Naive thymus-derived CD8-positive, alpha-beta T cell (primary cell): ENCODE measurements at regions not wholly inside any gene's neighbourhood (a gene's known extent, or its start where the extent isn't known, plus 50 kb on each side); places are given as distances from the start of the nearest gene placed in this dataset.

Source experiments
- ATAC-seq, 2 donors: fragments of 150-1000 bp; cut with Tn5 transposase in 1 of 2; sonication (Bioruptor Pico), chemical (Tn5 transposase) in 1 of 2; 1 replicate in 1 of 2; 2 replicates in 1 of 2; pipeline ENCODE4 v1.10.0; 2021; ENCODE audit warnings: mild to moderate bottlenecking in 2 of 2, moderate library complexity in 2 of 2
- POLR2A ChIA-PET: fragments of 350-600 bp; sonication (Branson Sonifier 250); formaldehyde crosslinking; loops from one replicate; lab custom pipeline; 2021; ENCODE audit warnings: antibody characterized with exemption; lab: Charles Lee
- DNase-seq, 10 donors: peaks; one replicate each; pipeline versions ENCODE4 v3.0.0 to v3.0.0-alpha.2; 2020 to 2022
- H3K27ac Mint-ChIP-seq, 10 donors: one replicate each; pipeline ENCODE4 v1.8.0; 2020 to 2022; ENCODE audit warnings: mild to moderate bottlenecking in 10 of 10, mixed read lengths in 10 of 10, moderate library complexity in 4 of 10, inconsistent platforms in 1 of 10
- H3K27me3 Mint-ChIP-seq, 5 donors: one replicate each; pipeline ENCODE4 v1.8.0; 2021 to 2022; ENCODE audit warnings: mixed read lengths in 5 of 5
- H3K36me3 Mint-ChIP-seq, 3 donors: one replicate each; pipeline ENCODE4 v1.8.0; 2020 to 2022; ENCODE audit warnings: mixed read lengths in 3 of 3, mild to moderate bottlenecking in 2 of 3, inconsistent platforms in 1 of 3
- H3K4me1 Mint-ChIP-seq, 4 donors: one replicate each; pipeline ENCODE4 v1.8.0; 2021 to 2022; ENCODE audit warnings: mixed read lengths in 4 of 4
- H3K4me3 Mint-ChIP-seq, 10 donors: one replicate each; pipeline ENCODE4 v1.8.0; 2020 to 2022; ENCODE audit warnings: mild to moderate bottlenecking in 10 of 10, mixed read lengths in 10 of 10, moderate library complexity in 6 of 10, inconsistent platforms in 1 of 10
- H3K9me3 Mint-ChIP-seq, 9 donors: one replicate each; pipeline ENCODE4 v1.8.0; 2020 to 2022; ENCODE audit warnings: mixed read lengths in 9 of 9, mild to moderate bottlenecking in 3 of 9, inconsistent platforms in 1 of 9, moderate library complexity in 1 of 9

GRCh38 chr6:48057601-48058000 is 53.4 kb downstream of the PTCHD4 start:
- Mint-ChIP-seq H3K27ac (no peak overlapping the region), H3K36me3 (no peaks in the 10 kb centered on the region), H3K4me3 (no peak overlapping the region), H3K9me3 (peaks cover 0 to 15% (median 0%) of the 10 kb centered on the region in 9 donors), H3K4me1 (no peaks in the 10 kb centered on the region), H3K27me3 (peaks cover 0 to 7% (median 0%) of the 10 kb centered on the region in 5 donors)
- DNase-seq (no peak), ATAC-seq (no peak)
- POLR2A ChIA-PET, result no interaction called here

- Mint-ChIP-seq H3K4me1 (no peaks in the 10 kb centered on the region), H3K4me3 (no peak overlapping the region), H3K27me3 (peaks cover 0 to 5% (median 0%) of the 10 kb centered on the region in 5 donors), H3K27ac (no peak overlapping the region), H3K36me3 (no peaks in the 10 kb centered on the region), H3K9me3 (no peaks in the 10 kb centered on the region)
- ATAC-seq (no peak), DNase-seq (no peak)
- POLR2A ChIA-PET, result no interaction called here
These were observed 62.4 kb downstream of the PTCHD4 start for GRCh38 chr6:48048451-48049146.

GRCh38 chr6:48041894-48042293 is 69.1 kb downstream of the PTCHD4 start:
- peaks cover 0 to 3% (median 0%) of the 10 kb centered on the region in 4 donors for H3K4me1 Mint-ChIP-seq
- H3K27me3 Mint-ChIP-seq, result peaks cover 0 to under 1% (median 0%) of the 10 kb centered on the region in 5 donors
- ATAC-seq, result no peak
- POLR2A ChIA-PET, result no interaction called here
- no peak overlapping the region for H3K27ac Mint-ChIP-seq
- no peak for DNase-seq
- no peaks in the 10 kb centered on the region for H3K36me3 Mint-ChIP-seq
- H3K4me3 Mint-ChIP-seq, result no peak overlapping the region
- no peaks in the 10 kb centered on the region for H3K9me3 Mint-ChIP-seq

GRCh38 chr6:48037946-48038345 is 73.1 kb downstream of the PTCHD4 start:
- peak overlapping the region in 1 of 10 donors; percentile 9 for H3K4me3 Mint-ChIP-seq
- H3K9me3 Mint-ChIP-seq, result no peaks in the 10 kb centered on the region
- no peak for DNase-seq
- H3K36me3 Mint-ChIP-seq, result no peaks in the 10 kb centered on the region
- no peaks in the 10 kb centered on the region for H3K27me3 Mint-ChIP-seq
- POLR2A ChIA-PET, result no interaction called here
- H3K4me1 Mint-ChIP-seq, result peaks cover 0 to 3% (median 0%) of the 10 kb centered on the region in 4 donors
- no peak overlapping the region for H3K27ac Mint-ChIP-seq
- ATAC-seq, result no peak

- Mint-ChIP-seq H3K4me1 (peaks cover 0 to 3% (median 0%) of the 10 kb centered on the region in 4 donors), H3K36me3 (no peaks in the 10 kb centered on the region), H3K27ac (no peak overlapping the region), H3K27me3 (peaks cover 0 to 3% (median 0%) of the 10 kb centered on the region in 5 donors), H3K4me3 (no peak overlapping the region), H3K9me3 (no peaks in the 10 kb centered on the region)
- POLR2A ChIA-PET, result no interaction called here
- DNase-seq (no peak), ATAC-seq (no peak)
These were observed 74.7 kb downstream of the PTCHD4 start for GRCh38 chr6:48036316-48036715.

- POLR2A ChIA-PET, result no interaction called here
- Mint-ChIP-seq H3K4me1 (peaks cover 0 to 7% (median 3%) of the 10 kb centered on the region in 4 donors), H3K9me3 (no peaks in the 10 kb centered on the region), H3K27me3 (peaks cover 0 to 3% (median 0%) of the 10 kb centered on the region in 5 donors), H3K27ac (no peak overlapping the region), H3K36me3 (no peaks in the 10 kb centered on the region), H3K4me3 (no peak overlapping the region)
- DNase-seq (no peak), ATAC-seq (no peak)
These were observed 78.8 kb downstream of the PTCHD4 start for GRCh38 chr6:48032151-48032550.

GRCh38 chr6:48031711-48032110 is 79.3 kb downstream of the PTCHD4 start:
- ATAC-seq, result no peak
- H3K27me3 Mint-ChIP-seq, result peaks cover 0 to 3% (median 0%) of the 10 kb centered on the region in 5 donors

GRCh38 chr6:48027704-48028435 is 83.1 kb downstream of the PTCHD4 start:
- Mint-ChIP-seq H3K27ac (peak overlapping the region in 3 of 10 donors; percentile 34 to 53 (median 43)), H3K9me3 (no peaks in the 10 kb centered on the region), H3K4me1 (peaks cover 0 to 7% (median 3%) of the 10 kb centered on the region in 4 donors), H3K4me3 (no peak overlapping the region), H3K27me3 (peaks cover 0 to 4% (median 3%) of the 10 kb centered on the region in 5 donors), H3K36me3 (no peaks in the 10 kb centered on the region)
- POLR2A ChIA-PET, result no interaction called here
- ATAC-seq, result no peak
- no peak for DNase-seq

More at GRCh38 chr6:48031711-48032110, 79.3 kb downstream of the PTCHD4 start:
- no peaks in the 10 kb centered on the region for H3K36me3 Mint-ChIP-seq
- H3K4me1 Mint-ChIP-seq, result peaks cover 0 to 7% (median 3%) of the 10 kb centered on the region in 4 donors
- no peak overlapping the region for H3K4me3 Mint-ChIP-seq
- POLR2A ChIA-PET, result no interaction called here
- no peaks in the 10 kb centered on the region for H3K9me3 Mint-ChIP-seq
- no peak overlapping the region for H3K27ac Mint-ChIP-seq
- DNase-seq, result no peak

GRCh38 chr6:48024956-48025355 is 86.0 kb downstream of the PTCHD4 start:
- Mint-ChIP-seq H3K4me1 (peaks cover 0 to 7% (median 3%) of the 10 kb centered on the region in 4 donors), H3K36me3 (no peaks in the 10 kb centered on the region), H3K27me3 (peaks cover 0 to 11% (median 1%) of the 10 kb centered on the region in 5 donors), H3K27ac (no peak overlapping the region), H3K9me3 (no peaks in the 10 kb centered on the region), H3K4me3 (no peak overlapping the region)
- ATAC-seq (no peak), DNase-seq (no peak)
- POLR2A ChIA-PET, result no interaction called here

- H3K4me3 Mint-ChIP-seq, result no peak overlapping the region
- peaks cover 0 to 7% (median 0%) of the 10 kb centered on the region in 9 donors for H3K9me3 Mint-ChIP-seq
- POLR2A ChIA-PET, result no interaction called here
- ATAC-seq (no peak), DNase-seq (no peak)
- H3K27ac Mint-ChIP-seq, result no peak overlapping the region
- H3K27me3 Mint-ChIP-seq, result peaks cover 0 to 18% (median 3%) of the 10 kb centered on the region in 5 donors
- no peaks in the 10 kb centered on the region for H3K4me1 Mint-ChIP-seq
- no peaks in the 10 kb centered on the region for H3K36me3 Mint-ChIP-seq
These were observed 89.1 kb downstream of the PTCHD4 start for GRCh38 chr6:48021904-48022303.

- H3K36me3 Mint-ChIP-seq, result no peaks in the 10 kb centered on the region
- DNase-seq (no peak), ATAC-seq (no peak)
- peaks cover 0 to 7% (median under 1%) of the 10 kb centered on the region in 9 donors for H3K9me3 Mint-ChIP-seq
- no peaks in the 10 kb centered on the region for H3K4me1 Mint-ChIP-seq
- H3K4me3 Mint-ChIP-seq, result no peak overlapping the region
- H3K27me3 Mint-ChIP-seq, result peaks cover 1 to 13% (median 2%) of the 10 kb centered on the region in 5 donors
- POLR2A ChIA-PET, result no interaction called here
- H3K27ac Mint-ChIP-seq, result no peak overlapping the region
These were observed 94.8 kb downstream of the PTCHD4 start for GRCh38 chr6:48016020-48016755.

- ATAC-seq (no peak), DNase-seq (no peak)
- Mint-ChIP-seq H3K27me3 (peaks cover 0 to 9% (median 0%) of the 10 kb centered on the region in 5 donors), H3K36me3 (no peaks in the 10 kb centered on the region), H3K4me3 (no peak overlapping the region), H3K27ac (no peak overlapping the region), H3K4me1 (no peaks in the 10 kb centered on the region), H3K9me3 (peaks cover 0 to 15% (median 2%) of the 10 kb centered on the region in 9 donors)
- POLR2A ChIA-PET, result no interaction called here
These were observed 118.2 kb downstream of the PTCHD4 start for GRCh38 chr6:47992809-47993208.

- Mint-ChIP-seq H3K4me1 (no peaks in the 10 kb centered on the region), H3K36me3 (no peaks in the 10 kb centered on the region), H3K4me3 (no peak overlapping the region)
These were observed 127.5 kb downstream of the PTCHD4 start for GRCh38 chr6:47983491-47983890.

More at GRCh38 chr6:47983491-47983890, 127.5 kb downstream of the PTCHD4 start:
- DNase-seq, result no peak
- H3K27me3 Mint-ChIP-seq, result peaks cover 0 to 13% (median 0%) of the 10 kb centered on the region in 5 donors
- POLR2A ChIA-PET, result no interaction called here
- no peak overlapping the region for H3K27ac Mint-ChIP-seq
- no peak for ATAC-seq
- no peaks in the 10 kb centered on the region for H3K9me3 Mint-ChIP-seq
